Thyroid gland (tissue), 4 donors: ENCODE measurements at regions not wholly inside any gene's neighbourhood (a gene's known extent, or its start where the extent isn't known, plus 50 kb on each side); places are given as distances from the start of the nearest gene placed in this dataset.

Source experiments
- DNase-seq, 2 donors: peaks; one replicate each; pipeline ENCODE4 v3.0.0-alpha.2; 2019
- H3K27ac ChIP-seq, 3 donors: fragments of 200-600 bp; sonication (generic); 1 replicate in 2 of 3; 2 replicates in 1 of 3; pipeline ENCODE4 v1.5.1; 2016 to 2019; ENCODE audit warnings: mild to moderate bottlenecking in 1 of 3, moderate library complexity in 1 of 3
- H3K27me3 ChIP-seq: fragments of 200-600 bp; sonication (generic); one replicate; pipeline ENCODE4 v1.5.1; 2019
- H3K36me3 ChIP-seq, 2 donors: fragments of 200-600 bp; sonication (generic); one replicate each; pipeline ENCODE4 v1.5.1; 2016 to 2019
- H3K4me1 ChIP-seq, 2 donors: fragments of 200-600 bp; sonication (generic); one replicate each; pipeline ENCODE4 v1.5.1; 2017 to 2019
- H3K4me3 ChIP-seq, 3 donors: fragments of 200-600 bp; sonication (generic); replicated peaks in 1 of 3; 1 replicate in 2 of 3; 2 replicates in 1 of 3; pipeline ENCODE4 v1.5.1; 2016; ENCODE audit warnings: mild to moderate bottlenecking in 1 of 3
- H3K9me3 ChIP-seq: fragments of 200-600 bp; sonication (generic); one replicate; pipeline ENCODE4 v1.5.1; 2017
- CTCF ChIP-seq, 6 experiments: fragments of 200-600 bp in 3 of 6; fragments of 450-650 bp in 3 of 6; sonication (generic) in 3 of 6; IDR thresholded peaks; one replicate each; pipeline ENCODE4 v1.5.1; 2016 to 2019; ENCODE audit warnings: antibody characterized with exemption in 6 of 6, mild to moderate bottlenecking in 2 of 6, inconsistent platforms in 1 of 6, moderate library complexity in 1 of 6
- POLR2A ChIP-seq, 2 donors: fragments of 450-650 bp; IDR thresholded peaks; one replicate each; pipeline ENCODE4 v1.6.1; 2017; ENCODE audit warnings: antibody characterized with exemption in 2 of 2, mild to moderate bottlenecking in 2 of 2, moderate library complexity in 1 of 2
- WGBS, 2 donors: methylation state at CpG; one replicate each; pipeline ENCODE4 v1.1.5; 2017; 5-methylcytosine and 5-hydroxymethylcytosine counted together
- intact Hi-C: fragments of 100-400 bp; cut with DNase I; formaldehyde crosslinking; loops from one replicate; pipeline ENCODE4 v1.15.1; 2023

DNA sequence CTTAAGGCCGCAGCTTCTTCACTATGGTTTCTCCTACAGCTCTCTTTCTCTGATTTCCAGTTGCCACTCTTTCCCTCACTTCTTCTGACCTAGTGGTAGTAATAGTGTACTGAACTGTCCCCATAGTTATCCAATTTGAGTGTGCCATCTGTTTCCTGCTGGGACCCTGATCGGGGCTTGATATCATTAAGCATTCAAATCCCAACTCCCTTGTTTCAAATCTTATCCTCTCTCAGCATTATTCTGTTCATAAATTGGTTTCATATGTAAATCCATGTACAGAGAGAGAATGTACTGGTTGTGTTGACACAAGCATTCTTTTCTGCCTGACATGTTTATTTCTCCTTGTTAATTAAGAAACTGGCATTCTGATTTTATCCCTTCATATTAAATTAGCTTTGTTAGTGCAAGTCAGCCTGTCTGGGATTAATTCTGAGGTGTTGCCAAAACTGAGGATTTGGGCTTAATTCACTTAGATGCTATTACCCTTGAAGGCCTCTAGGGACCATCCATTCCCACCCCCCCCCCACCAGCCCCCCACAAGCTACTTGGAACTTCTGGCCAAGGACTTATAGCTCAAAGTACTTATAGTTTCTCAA, 84.6 kb upstream of the PROKR2 start:
- intact Hi-C loops, result no loop called here
- 77 to 79% methylated on average over 2 of the region's 2 CpGs for WGBS, 2 donors
- no peak for DNase-seq
- TF ChIP-seq CTCF (IDR thresholded peaks at IDR 0.05) (no peak), POLR2A (IDR thresholded peaks at IDR 0.05) (no peak)
- Histone ChIP-seq H3K27ac (no peak overlapping the region), H3K27me3 (no peaks in the 10 kb centered on the region), H3K9me3 (no peaks in the 10 kb centered on the region), H3K4me3 (no peak overlapping the region), H3K36me3 (no peaks in the 10 kb centered on the region), H3K4me1 (no peaks in the 10 kb centered on the region)

- 41 to 43% methylated on average over 1 of the region's 1 CpG for WGBS, 2 donors
- TF ChIP-seq CTCF (IDR thresholded peaks at IDR 0.05), result no peak
- TF ChIP-seq POLR2A (IDR thresholded peaks at IDR 0.05), result no peak
- no peaks in the 10 kb centered on the region for H3K36me3 ChIP-seq
- H3K4me1 ChIP-seq, result no peaks in the 10 kb centered on the region
- intact Hi-C loops, result no loop called here
- H3K4me3 ChIP-seq, result no peak overlapping the region
- H3K27ac ChIP-seq, result no peak overlapping the region
- DNase-seq, result no peak
- H3K27me3 ChIP-seq, result no peaks in the 10 kb centered on the region
- no peaks in the 10 kb centered on the region for H3K9me3 ChIP-seq
Observed at GRCh38 chr20:5400164-5400762, 83.5 kb upstream of the PROKR2 start.

- Histone ChIP-seq H3K36me3 (no peaks in the 10 kb centered on the region), H3K4me3 (no peak overlapping the region), H3K27ac (no peak overlapping the region), H3K27me3 (no peaks in the 10 kb centered on the region), H3K9me3 (no peaks in the 10 kb centered on the region), H3K4me1 (no peaks in the 10 kb centered on the region)
- 77 to 79% methylated on average over 2 of the region's 2 CpGs for WGBS, 2 donors
- no peak for DNase-seq
- intact Hi-C loops, result no loop called here
- TF ChIP-seq CTCF (IDR thresholded peaks at IDR 0.05) (no peak), POLR2A (IDR thresholded peaks at IDR 0.05) (no peak)
Observed at GRCh38 chr20:5397393-5397792, 80.6 kb upstream of the PROKR2 start.

- intact Hi-C loops, result no loop called here
- no peaks in the 10 kb centered on the region for H3K4me1 ChIP-seq
- H3K36me3 ChIP-seq, result no peaks in the 10 kb centered on the region
- TF ChIP-seq POLR2A (IDR thresholded peaks at IDR 0.05) (no peak), CTCF (IDR thresholded peaks at IDR 0.05) (no peak)
- H3K9me3 ChIP-seq, result no peaks in the 10 kb centered on the region
- H3K4me3 ChIP-seq, result no peak overlapping the region
- no peak overlapping the region for H3K27ac ChIP-seq
- 63 to 64% methylated on average over 9 of the region's 9 CpGs for WGBS, 2 donors
- DNase-seq, result no peak
- H3K27me3 ChIP-seq, result no peaks in the 10 kb centered on the region
Observed at GRCh38 chr20:5395932-5396727, 79.4 kb upstream of the PROKR2 start.
